Stimulated activated CD8-positive, alpha-beta memory T cell treated with anti-CD3 and anti-CD28 coated beads, Interleukin-7, amount 100 ng/mL, for 24 hours (primary cell): ENCODE measurements at regions not wholly inside any gene's neighbourhood (a gene's known extent, or its start where the extent isn't known, plus 50 kb on each side); places are given as distances from the start of the nearest gene placed in this dataset.
"Not testable (repeated sequence)": the region's sequence is repeated elsewhere in the genome, so short reads cannot be mapped to it uniquely, and the experiment has no call there.

Experiments used
- DNase-seq: peaks from one replicate; pipeline ENCODE4 v3.0.0-alpha.2; 2020; ENCODE audit warnings: low read depth

- DNase-seq, result no peak
Measured at GRCh38 chr6:144957236-144957937, 672.3 kb downstream of the UTRN start.

GRCh38 chr6:144969154-144969553 lies 684.0 kb downstream of the UTRN start:
- no peak for DNase-seq

- DNase-seq, result no peak
Measured at GRCh38 chr6:144969602-144970272, 684.6 kb downstream of the UTRN start.

GRCh38 chr6:144977250-144977864 lies 692.2 kb downstream of the UTRN start:
- DNase-seq, result not testable (repeated sequence)

- no peak for DNase-seq
Measured at GRCh38 chr6:144978208-144978607, 693.1 kb downstream of the UTRN start.

- DNase-seq, result no peak
Measured at GRCh38 chr6:144986271-144986670, 701.1 kb downstream of the UTRN start.

- no peak for DNase-seq
Measured at GRCh38 chr6:144989319-144990107, 704.4 kb downstream of the UTRN start.

GRCh38 chr6:144990784-144991183 lies 705.6 kb downstream of the UTRN start:
- DNase-seq, result no peak

GRCh38 chr6:144993870-144994269 lies 708.7 kb downstream of the UTRN start:
- no peak for DNase-seq

- DNase-seq, result no peak
Measured at GRCh38 chr6:144997996-144998395, 712.9 kb downstream of the UTRN start.

- DNase-seq, result no peak
Measured at GRCh38 chr6:144999127-144999526, 714.0 kb downstream of the UTRN start.

- DNase-seq, result no peak
Measured at GRCh38 chr6:145003145-145003544, 718.0 kb downstream of the UTRN start.

- DNase-seq, result no peak
Measured at GRCh38 chr6:145006914-145007313, 721.8 kb downstream of the UTRN start.

GRCh38 chr6:145008715-145009114 lies 723.6 kb downstream of the UTRN start:
- DNase-seq, result no peak

- no peak for DNase-seq
Measured at GRCh38 chr6:145009711-145010110, 724.6 kb downstream of the UTRN start.

- DNase-seq, result no peak
Measured at GRCh38 chr6:145012039-145012662, 723.2 kb downstream of the EPM2A start.

- no peak for DNase-seq
Measured at GRCh38 chr6:145015739-145016558, 719.4 kb downstream of the EPM2A start.

GRCh38 chr6:145017051-145017450 lies 718.3 kb downstream of the EPM2A start:
- no peak for DNase-seq

- DNase-seq, result no peak
Measured at GRCh38 chr6:145017516-145017915, 717.8 kb downstream of the EPM2A start.

GRCh38 chr6:145018027-145018426 lies 717.3 kb downstream of the EPM2A start:
- no peak for DNase-seq

- DNase-seq, result no peak
Measured at GRCh38 chr6:145020114-145020513, 715.2 kb downstream of the EPM2A start.
